ENCODE measurements at regions not wholly inside any gene's neighbourhood (a gene's known extent, or its start where the extent isn't known, plus 50 kb on each side); places are given as distances from the start of the nearest gene placed in this dataset.

DNA sequence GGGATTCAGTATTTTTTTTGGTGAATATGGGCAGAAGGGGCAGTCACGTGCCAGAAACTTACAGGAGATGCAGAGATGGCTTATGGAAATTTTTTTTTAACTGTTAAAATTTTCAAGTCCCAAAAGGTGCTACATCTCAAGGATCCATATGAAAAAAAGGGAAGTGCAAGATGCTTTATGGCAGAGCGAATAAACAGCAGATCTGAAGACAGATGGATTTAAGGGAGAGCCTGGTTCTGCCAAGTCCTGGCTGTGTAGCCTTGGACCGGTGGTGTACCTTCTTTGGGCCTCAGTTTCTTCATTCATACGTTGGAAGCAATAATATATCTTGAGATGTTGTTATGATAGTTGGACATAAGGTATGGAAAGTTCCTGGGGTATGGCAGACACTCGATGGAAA is 91.5 kb upstream of the ARRDC4 start:
- no peak for TF ChIP-seq EZH2 (IDR thresholded peaks at IDR 0.05; ENCODE audit: insufficient read depth, poor library complexity, severe bottlenecking)
- no peak for TF ChIP-seq EZH2phosphoT487 (IDR thresholded peaks at IDR 0.05; ENCODE audit: insufficient read depth, low read depth)

Data from GM23248 (cell line).